ENCODE measurements at regions not wholly inside any gene's neighbourhood (a gene's known extent, or its start where the extent isn't known, plus 50 kb on each side); places are given as distances from the start of the nearest gene placed in this dataset.

- TF ChIP-seq, protein P1, sequence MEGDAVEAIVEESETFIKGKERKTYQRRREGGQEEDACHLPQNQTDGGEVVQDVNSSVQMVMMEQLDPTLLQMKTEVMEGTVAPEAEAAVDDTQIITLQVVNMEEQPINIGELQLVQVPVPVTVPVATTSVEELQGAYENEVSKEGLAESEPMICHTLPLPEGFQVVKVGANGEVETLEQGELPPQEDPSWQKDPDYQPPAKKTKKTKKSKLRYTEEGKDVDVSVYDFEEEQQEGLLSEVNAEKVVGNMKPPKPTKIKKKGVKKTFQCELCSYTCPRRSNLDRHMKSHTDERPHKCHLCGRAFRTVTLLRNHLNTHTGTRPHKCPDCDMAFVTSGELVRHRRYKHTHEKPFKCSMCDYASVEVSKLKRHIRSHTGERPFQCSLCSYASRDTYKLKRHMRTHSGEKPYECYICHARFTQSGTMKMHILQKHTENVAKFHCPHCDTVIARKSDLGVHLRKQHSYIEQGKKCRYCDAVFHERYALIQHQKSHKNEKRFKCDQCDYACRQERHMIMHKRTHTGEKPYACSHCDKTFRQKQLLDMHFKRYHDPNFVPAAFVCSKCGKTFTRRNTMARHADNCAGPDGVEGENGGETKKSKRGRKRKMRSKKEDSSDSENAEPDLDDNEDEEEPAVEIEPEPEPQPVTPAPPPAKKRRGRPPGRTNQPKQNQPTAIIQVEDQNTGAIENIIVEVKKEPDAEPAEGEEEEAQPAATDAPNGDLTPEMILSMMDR (IDR thresholded peaks at IDR 0.05): no peak
- no peaks in the 10 kb centered on the region for H3K9me3 Mint-ChIP-seq
- no peak for DNase-seq
- H3K4me3 Mint-ChIP-seq: no peak overlapping the region
- no peaks in the 10 kb centered on the region for H3K36me3 Mint-ChIP-seq (ENCODE audit: low read depth)
- peaks cover 3% of the 10 kb centered on the region for H3K27me3 Mint-ChIP-seq
- no peak for ATAC-seq
- no peaks in the 10 kb centered on the region for H3K4me1 Mint-ChIP-seq (ENCODE audit: low read depth)
- CTCF ChIA-PET: no interaction called here
- intact Hi-C loops (cut with micrococcal nuclease): no loop called here
- POLR2A ChIA-PET: no interaction called here
- H3K27ac Mint-ChIP-seq: no peak overlapping the region
Observed at GRCh38 chr5:92884469-92884868, 696.5 kb downstream of the NR2F1-AS1 start.

DNA sequence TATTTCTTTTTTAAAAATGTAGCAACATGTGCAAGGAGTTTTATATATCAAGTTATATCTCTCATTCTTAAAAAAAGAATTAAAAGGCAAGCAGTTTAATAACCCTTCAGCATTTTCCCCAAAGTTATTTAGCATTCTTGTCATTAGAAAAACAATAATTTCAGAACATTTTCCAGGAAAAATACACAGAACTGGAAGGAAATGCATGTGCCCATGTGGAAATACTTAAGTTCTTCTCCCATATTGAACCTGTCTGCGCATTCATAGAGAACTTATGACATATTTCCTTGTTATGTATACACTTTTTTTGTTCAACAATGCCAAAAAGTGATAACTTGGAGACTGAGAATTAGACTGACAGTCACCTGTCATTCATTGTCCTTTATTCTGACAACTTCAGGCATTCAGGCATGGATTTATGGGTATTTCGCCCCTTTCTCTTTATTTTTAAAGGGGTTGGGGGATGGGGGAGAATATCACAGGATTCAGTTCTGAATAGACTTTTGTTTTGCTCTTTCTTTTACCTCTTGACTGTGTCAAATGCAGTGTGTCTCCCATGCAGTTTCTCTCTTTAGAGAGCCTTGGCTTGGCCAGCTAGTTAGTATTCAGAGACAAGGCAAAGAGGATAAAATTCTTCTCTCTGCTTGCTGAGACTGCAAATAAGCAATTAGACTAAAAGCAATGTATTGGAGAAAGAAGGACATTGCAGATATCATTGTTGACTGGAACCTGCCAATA, 701.0 kb downstream of the NR2F1-AS1 start:
- intact Hi-C loops (cut with micrococcal nuclease): no loop called here
- H3K4me3 Mint-ChIP-seq: no peak overlapping the region
- H3K36me3 Mint-ChIP-seq (ENCODE audit: low read depth): no peaks in the 10 kb centered on the region
- no peaks in the 10 kb centered on the region for H3K27me3 Mint-ChIP-seq
- H3K9me3 Mint-ChIP-seq: peaks cover 9% of the 10 kb centered on the region
- no peak overlapping the region for H3K27ac Mint-ChIP-seq
- TF ChIP-seq, protein P1 (IDR thresholded peaks at IDR 0.05): no peak
- no peak for DNase-seq
- H3K4me1 Mint-ChIP-seq (ENCODE audit: low read depth): no peaks in the 10 kb centered on the region
- no peak for ATAC-seq
- CTCF ChIA-PET: no interaction called here
- POLR2A ChIA-PET: no interaction called here

GRCh38 chr5:92874790-92875189, 706.2 kb downstream of the NR2F1-AS1 start:
- DNase-seq: no peak

DNA sequence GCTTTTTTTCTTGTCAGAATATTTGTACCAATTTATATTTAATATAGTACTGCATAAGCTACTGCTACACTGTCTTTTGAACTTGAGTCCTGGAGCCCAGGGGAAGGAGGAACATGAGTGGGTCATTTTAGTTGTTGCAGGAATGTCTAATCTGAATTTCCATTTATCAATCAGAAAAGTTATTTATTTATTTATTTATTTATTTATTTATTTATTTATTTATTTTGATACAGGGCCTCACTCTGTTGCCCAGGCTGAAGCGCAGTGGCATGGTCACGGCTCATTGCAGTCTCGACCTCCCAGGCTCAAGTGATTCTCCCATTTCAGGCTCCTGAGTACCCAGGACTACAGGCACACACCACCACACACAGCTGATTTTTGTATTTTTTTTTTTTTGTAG, 712.6 kb downstream of the NR2F1-AS1 start:
- DNase-seq (no peak), ATAC-seq (no peak)
- intact Hi-C loops (cut with micrococcal nuclease): no loop called here
- H3K27ac Mint-ChIP-seq: no peak overlapping the region
- H3K9me3 Mint-ChIP-seq: peaks cover 1% of the 10 kb centered on the region
- no peak overlapping the region for H3K4me3 Mint-ChIP-seq
- H3K4me1 Mint-ChIP-seq (ENCODE audit: low read depth): no peaks in the 10 kb centered on the region
- TF ChIP-seq, protein P1 (IDR thresholded peaks at IDR 0.05): no peak
- ChIA-PET POLR2A (no interaction called here), CTCF (no interaction called here)
- no peaks in the 10 kb centered on the region for H3K27me3 Mint-ChIP-seq
- H3K36me3 Mint-ChIP-seq (ENCODE audit: low read depth): no peaks in the 10 kb centered on the region

More at GRCh38 chr5:92874790-92875189, 706.2 kb downstream of the NR2F1-AS1 start:
- no peaks in the 10 kb centered on the region for H3K4me1 Mint-ChIP-seq (ENCODE audit: low read depth)
- no peak for ATAC-seq
- ChIA-PET CTCF (no interaction called here), POLR2A (no interaction called here)
- no peak overlapping the region for H3K4me3 Mint-ChIP-seq
- H3K9me3 Mint-ChIP-seq: peaks cover 14% of the 10 kb centered on the region
- TF ChIP-seq, protein P1 (IDR thresholded peaks at IDR 0.05): no peak
- no peak overlapping the region for H3K27ac Mint-ChIP-seq
- H3K27me3 Mint-ChIP-seq: no peaks in the 10 kb centered on the region
- no peaks in the 10 kb centered on the region for H3K36me3 Mint-ChIP-seq (ENCODE audit: low read depth)
- intact Hi-C loops (cut with micrococcal nuclease): no loop called here

DNA sequence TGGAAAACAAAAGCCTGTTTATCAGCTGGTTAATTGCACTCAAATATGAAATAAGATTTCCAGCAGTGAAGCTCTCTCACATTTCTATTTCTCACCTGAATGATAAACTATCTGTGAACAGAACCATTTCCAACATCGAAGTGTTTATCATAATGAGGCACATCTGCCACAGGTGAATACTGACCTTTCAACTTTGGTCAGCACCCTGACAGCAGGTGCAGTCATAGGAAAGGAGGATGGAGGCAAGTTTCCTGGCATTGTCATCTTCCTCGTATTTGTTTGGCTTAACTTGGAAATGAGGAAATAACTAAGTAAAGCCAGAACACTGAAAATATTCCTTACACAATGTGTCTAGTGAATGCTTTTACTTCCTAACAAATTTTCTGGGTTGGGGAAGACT, 716.4 kb downstream of the NR2F1-AS1 start:
- TF ChIP-seq, protein P1 (IDR thresholded peaks at IDR 0.05): no peak
- Mint-ChIP-seq H3K36me3 (ENCODE audit: low read depth) (no peaks in the 10 kb centered on the region), H3K27me3 (no peaks in the 10 kb centered on the region), H3K27ac (no peak overlapping the region), H3K4me1 (ENCODE audit: low read depth) (no peaks in the 10 kb centered on the region), H3K4me3 (no peak overlapping the region), H3K9me3 (peaks cover 1% of the 10 kb centered on the region)
- DNase-seq (no peak), ATAC-seq (no peak)
- CTCF ChIA-PET: no interaction called here
- intact Hi-C loops (cut with micrococcal nuclease): no loop called here
- POLR2A ChIA-PET: no interaction called here

Measured in activated CD8-positive, alpha-beta T cell treated with anti-CD3 and anti-CD28 coated beads for 36 hours (primary cell).